Right lobe of liver (tissue), 6 donors: ENCODE measurements at regions not wholly inside any gene's neighbourhood (a gene's known extent, or its start where the extent isn't known, plus 50 kb on each side); places are given as distances from the start of the nearest gene placed in this dataset.

ENCODE experiments used
- ATAC-seq, 4 donors: fragments of 200-7000 bp; cut with Tn5 transposase; one replicate each; pipeline ENCODE4 v1.9.1; 2020; ENCODE audit warnings: mild to moderate bottlenecking in 4 of 4, moderate library complexity in 4 of 4
- DNase-seq, 3 donors: peaks; one replicate each; pipeline ENCODE4 v3.0.0-alpha.2; 2020
- H3K27ac ChIP-seq, 3 donors: fragments of 200-600 bp; one replicate each; pipeline ENCODE4 v1.8.0; 2022
- H3K27me3 ChIP-seq, 2 donors: fragments of 200-600 bp; one replicate each; pipeline ENCODE4 v1.8.0; 2022
- H3K36me3 ChIP-seq, 4 donors: fragments of 200-600 bp; sonication (generic) in 1 of 4; one replicate each; pipeline versions ENCODE4 v1.5.1 to v1.8.0; 2017 to 2022; ENCODE audit warnings: control low read depth in 1 of 4
- H3K4me1 ChIP-seq, 4 donors: fragments of 200-600 bp; sonication (generic) in 1 of 4; one replicate each; pipeline versions ENCODE4 v1.5.1 to v1.8.0; 2017 to 2022; ENCODE audit warnings: control low read depth in 1 of 4
- H3K4me3 ChIP-seq, 3 donors: fragments of 200-600 bp; one replicate each; pipeline ENCODE4 v1.8.0; 2022
- H3K9me3 ChIP-seq, 4 donors: fragments of 200-600 bp; sonication (generic) in 1 of 4; one replicate each; pipeline versions ENCODE4 v1.5.1 to v1.8.0; 2017 to 2022; ENCODE audit warnings: control low read depth in 1 of 4
- CTCF ChIP-seq, 4 donors: fragments of 200-600 bp in 3 of 4; fragments of 450-650 bp in 1 of 4; IDR thresholded peaks; one replicate each; pipeline versions ENCODE4 v1.5.1 to v1.8.0; 2016 to 2022; ENCODE audit warnings: antibody characterized with exemption in 4 of 4, mild to moderate bottlenecking in 2 of 4
- POLR2A ChIP-seq: fragments of 450-650 bp; IDR thresholded peaks from one replicate; pipeline ENCODE4 v1.6.1; 2017; ENCODE audit warnings: antibody characterized with exemption, mild to moderate bottlenecking
- WGBS: methylation state at CpG from one replicate; pipeline ENCODE4 v1.1.6; 2018; ENCODE audit warnings: low coverage, low lambda C conversion rate; ENCODE audit not compliant: insufficient coverage; ENCODE audit errors: missing lambda C conversion rate; 5-methylcytosine and 5-hydroxymethylcytosine counted together
- intact Hi-C, 2 donors: fragments of 100-400 bp; cut with DNase I; formaldehyde crosslinking; loops; one replicate each; pipeline versions ENCODE4 v1.11.2 to v1.14.1; 2022
- donor health status: DM: no; HTN: yes; CAD: no.
- donor health status: DM: no; HTN: no; CAD: no.
- donor health status: DM: no; HTN: no; CAD: no.
- donor health status: DM: no; HTN: yes; CAD: no.
- donor health status: DM: no; HTN: yes; CAD: no.

GRCh38 chr16:64397945-64398508 is 723.8 kb downstream of the CDH11 start:
- 38% methylated on average over 3 of the region's 3 CpGs for WGBS
- DNase-seq (no peak), ATAC-seq (no peak)
- no peak overlapping the region for H3K27ac ChIP-seq
- no peaks in the 10 kb centered on the region for H3K27me3 ChIP-seq
- no peaks in the 10 kb centered on the region for H3K9me3 ChIP-seq
- no peaks in the 10 kb centered on the region for H3K36me3 ChIP-seq
- TF ChIP-seq CTCF (IDR thresholded peaks at IDR 0.05) = no peak
- TF ChIP-seq POLR2A = no peak
- no peak overlapping the region for H3K4me3 ChIP-seq
- intact Hi-C loops = no loop called here
- H3K4me1 ChIP-seq = no peaks in the 10 kb centered on the region

- Histone ChIP-seq H3K27me3 (no peaks in the 10 kb centered on the region), H3K4me1 (no peaks in the 10 kb centered on the region), H3K36me3 (no peaks in the 10 kb centered on the region), H3K4me3 (no peak overlapping the region), H3K9me3 (no peaks in the 10 kb centered on the region), H3K27ac (no peak overlapping the region)
- ATAC-seq = no peak
- no peak for DNase-seq
- 70% methylated on average over 3 of the region's 3 CpGs for WGBS
- TF ChIP-seq POLR2A = no peak
- no peak for TF ChIP-seq CTCF (IDR thresholded peaks at IDR 0.05)
- intact Hi-C loops = no loop called here
These were observed 724.8 kb downstream of the CDH11 start for GRCh38 chr16:64397042-64397441.

- ATAC-seq (no peak), DNase-seq (no peak)
- Histone ChIP-seq H3K27ac (no peak overlapping the region), H3K4me1 (no peaks in the 10 kb centered on the region), H3K36me3 (no peaks in the 10 kb centered on the region), H3K27me3 (no peaks in the 10 kb centered on the region), H3K9me3 (no peaks in the 10 kb centered on the region), H3K4me3 (no peak overlapping the region)
- intact Hi-C loops = no loop called here
- 29% methylated on average over 1 of the region's 1 CpG for WGBS
- TF ChIP-seq POLR2A (no peak), CTCF (IDR thresholded peaks at IDR 0.05) (no peak)
These were observed 727.8 kb downstream of the CDH11 start for GRCh38 chr16:64394061-64394460.

- intact Hi-C loops = no loop called here
- no peak for DNase-seq
- no peaks in the 10 kb centered on the region for H3K36me3 ChIP-seq
- TF ChIP-seq POLR2A (no peak), CTCF (IDR thresholded peaks at IDR 0.05) (no peak)
- WGBS = 67% methylated on average over 1 of the region's 1 CpG
- H3K27me3 ChIP-seq = no peaks in the 10 kb centered on the region
- H3K4me3 ChIP-seq = no peak overlapping the region
- no peaks in the 10 kb centered on the region for H3K4me1 ChIP-seq
- no peak for ATAC-seq
- no peak overlapping the region for H3K27ac ChIP-seq
- H3K9me3 ChIP-seq = no peaks in the 10 kb centered on the region
These were observed 729.4 kb downstream of the CDH11 start for GRCh38 chr16:64392456-64392855.
